SK-N-SH treated with all-trans-retinoic acid at 6 μM for 48 hours (cell line): ENCODE measurements at regions not wholly inside any gene's neighbourhood (a gene's known extent, or its start where the extent isn't known, plus 50 kb on each side); places are given as distances from the start of the nearest gene placed in this dataset.

Experiments used
- ARNTL ChIP-seq: fragments of 450-650 bp; formaldehyde crosslinking; IDR thresholded peaks from 2 replicates; pipeline ENCODE4 v1.5.0; 2020; ENCODE audit warnings: low read depth, mild to moderate bottlenecking, moderate library complexity, borderline replicate concordance
- BACH2 ChIP-seq: fragments of 250-450 bp; sonication (Bioruptor Pico); IDR thresholded peaks from 2 replicates; pipeline ENCODE4 v1.9.0; 2021; ENCODE audit warnings: mild to moderate bottlenecking, borderline replicate concordance
- CREB5 ChIP-seq: fragments of 250-450 bp; sonication (Bioruptor Pico); IDR thresholded peaks from 2 replicates; pipeline ENCODE4 v1.5.1; 2020; ENCODE audit warnings: low read depth, mild to moderate bottlenecking, moderate library complexity
- CSRNP3 ChIP-seq: fragments of 250-450 bp; sonication (Bioruptor Pico); IDR thresholded peaks from 2 replicates; pipeline ENCODE4 v1.5.1; 2021; ENCODE audit warnings: mild to moderate bottlenecking, moderate library complexity
- ISL1 ChIP-seq: fragments of 250-450 bp; sonication (Bioruptor Pico); IDR thresholded peaks from 2 replicates; pipeline ENCODE4 v2.1.2; 2022; ENCODE audit warnings: mild to moderate bottlenecking, moderate library complexity
- PATZ1 ChIP-seq: fragments of 250-450 bp; sonication (Bioruptor Pico); IDR thresholded peaks from 2 replicates; pipeline ENCODE4 v1.8.0; 2020; ENCODE audit warnings: mild to moderate bottlenecking, moderate library complexity, borderline replicate concordance
- RARB ChIP-seq: fragments of 250-450 bp; sonication (Bioruptor Pico); IDR thresholded peaks from 2 replicates; pipeline ENCODE4 v1.8.0; 2021; ENCODE audit warnings: mild to moderate bottlenecking, moderate library complexity
- TCF4 ChIP-seq: fragments of 250-450 bp; sonication (Bioruptor Pico); IDR thresholded peaks from 2 replicates; pipeline ENCODE4 v1.8.0; 2021; ENCODE audit warnings: mild to moderate bottlenecking, moderate library complexity, borderline replicate concordance
- TOX ChIP-seq: fragments of 250-450 bp; sonication (Bioruptor Pico); IDR thresholded peaks from 2 replicates; pipeline ENCODE4 v1.8.0; 2021; ENCODE audit warnings: mild to moderate bottlenecking, moderate library complexity, borderline replicate concordance
- ZC3H10 ChIP-seq: fragments of 250-450 bp; sonication (Bioruptor Pico); IDR thresholded peaks from 2 replicates; pipeline ENCODE4 v1.5.1; 2021; ENCODE audit warnings: mild to moderate bottlenecking, moderate library complexity
- ZFP3 ChIP-seq: fragments of 250-450 bp; sonication (Bioruptor Pico); IDR thresholded peaks from 2 replicates; pipeline ENCODE4 v1.5.0; 2020; ENCODE audit warnings: mild to moderate bottlenecking, moderate library complexity
- ZFP30 ChIP-seq: fragments of 450-650 bp; formaldehyde crosslinking; IDR thresholded peaks from 2 replicates; pipeline ENCODE4 v1.5.0; 2022; ENCODE audit warnings: mild to moderate bottlenecking, moderate library complexity
- ZNF565 ChIP-seq: fragments of 450-650 bp; formaldehyde crosslinking; conservative IDR thresholded peaks from 2 replicates; pipeline ENCODE4 v1.5.0; 2020; ENCODE audit warnings: low read depth, mild to moderate bottlenecking, moderate library complexity
- ZNF70 ChIP-seq: fragments of 450-650 bp; formaldehyde crosslinking; IDR thresholded peaks from 2 replicates; pipeline ENCODE4 v1.5.0; 2020; ENCODE audit warnings: mild to moderate bottlenecking, moderate library complexity

- TF ChIP-seq PATZ1 (CRISPR knock-in tag) (no peak), CREB5 (CRISPR knock-in tag) (no peak), ZC3H10 (CRISPR knock-in tag) (no peak), ZFP30 (CRISPR knock-in tag) (no peak), BACH2 (no peak), ISL1 (CRISPR knock-in tag) (no peak), ARNTL (CRISPR knock-in tag) (no peak), RARB (CRISPR knock-in tag) (no peak), ZNF565 (CRISPR knock-in tag) (no peak), CSRNP3 (CRISPR knock-in tag) (no peak), TOX (CRISPR knock-in tag) (no peak), ZFP3 (CRISPR knock-in tag) (no peak), TCF4 (no peak), ZNF70 (CRISPR knock-in tag) (no peak)
Measured at GRCh38 chr2:67145851-67146250, 251.3 kb upstream of the ETAA1 start.
